Small intestine (tissue), 7 donors: ENCODE measurements at regions not wholly inside any gene's neighbourhood (a gene's known extent, or its start where the extent isn't known, plus 50 kb on each side); places are given as distances from the start of the nearest gene placed in this dataset.

ENCODE experiments used
- DNase-seq, 2 donors: peaks; one replicate each; pipeline versions ENCODE4 v3.0.0 to v3.0.0-alpha.2; 2013
- FAIRE-seq: peaks from 2 replicates; lab custom pipeline; 2012; peaks lifted over from hg19 to GRCh38; lab: Jason Lieb, UNC
- H3K27ac ChIP-seq, 3 donors: one replicate each; pipeline ENCODE4 v1.5.1; 2013; ENCODE audit warnings: low read length in 2 of 3, mild to moderate bottlenecking in 2 of 3, control low read depth in 1 of 3, inconsistent platforms in 1 of 3, low read depth in 1 of 3, moderate library complexity in 1 of 3
- H3K27me3 ChIP-seq, 3 donors: one replicate each; pipeline ENCODE4 v1.6.1; 2013; ENCODE audit warnings: low read length in 3 of 3, inconsistent platforms in 1 of 3; ENCODE audit not compliant: control insufficient read depth in 3 of 3, insufficient read depth in 3 of 3
- H3K36me3 ChIP-seq, 3 donors: one replicate each; pipeline ENCODE4 v1.6.1; 2013; ENCODE audit warnings: low read length in 3 of 3, inconsistent platforms in 1 of 3, low read depth in 1 of 3, mild to moderate bottlenecking in 1 of 3, moderate library complexity in 1 of 3; ENCODE audit not compliant: control insufficient read depth in 3 of 3, insufficient read depth in 2 of 3
- H3K4me1 ChIP-seq, 3 donors: one replicate each; pipeline ENCODE4 v1.6.1; 2013; ENCODE audit warnings: low read length in 2 of 3, inconsistent platforms in 1 of 3, low read depth in 1 of 3, mild to moderate bottlenecking in 1 of 3, moderate library complexity in 1 of 3; ENCODE audit not compliant: control insufficient read depth in 3 of 3, insufficient read depth in 2 of 3
- H3K4me3 ChIP-seq, 3 donors: one replicate each; pipeline ENCODE4 v1.5.1; 2013; ENCODE audit warnings: low read length in 3 of 3, control low read depth in 1 of 3, inconsistent platforms in 1 of 3, low read depth in 1 of 3, mild to moderate bottlenecking in 1 of 3, moderate library complexity in 1 of 3
- H3K9me3 ChIP-seq, 2 donors: one replicate each; pipeline ENCODE4 v1.6.1; 2013; ENCODE audit warnings: low read depth in 1 of 2, low read length in 1 of 2; ENCODE audit not compliant: control insufficient read depth in 2 of 2, insufficient read depth in 1 of 2
- WGBS, 3 donors: extraction: QIAGEN DNeasy Blood & Tissue Kit; methylation state at CpG; one replicate each; pipeline ENCODE4 v1.1.7; 2013; 5-methylcytosine and 5-hydroxymethylcytosine counted together
- donor health status: healthy with polysubstance abuse.
- donor health status: control.
- donor health status: control.
- donor health status: Bipolar disorder and iron deficiency.
- donor health status: healthy.

DNA sequence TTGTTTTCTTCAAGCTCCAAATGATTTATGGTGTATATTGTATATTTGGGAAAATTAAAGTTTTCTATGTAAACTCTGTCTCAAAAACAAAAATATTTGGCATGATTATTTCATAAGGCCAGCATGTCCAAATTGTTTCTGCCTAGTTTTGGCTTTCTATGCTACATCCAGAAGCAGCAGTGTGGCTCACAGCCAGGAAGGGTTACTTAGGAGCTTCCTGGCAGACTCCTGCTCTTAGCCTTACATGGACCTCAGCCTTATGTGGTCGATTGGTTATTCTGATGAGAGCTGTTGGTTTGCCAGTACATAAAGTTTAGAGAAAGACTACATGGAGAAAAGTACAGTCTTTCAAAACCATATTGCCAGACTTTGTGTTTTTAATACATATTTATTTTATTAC lies 297.7 kb upstream of the FAT3 start:
- WGBS, 3 donors, result 39 to 58% (median 50%) methylated on average over 1 of the region's 1 CpG
- Histone ChIP-seq H3K36me3 (no peaks in the 10 kb centered on the region), H3K4me1 (no peaks in the 10 kb centered on the region), H3K27ac (no peak overlapping the region), H3K9me3 (no peaks in the 10 kb centered on the region), H3K4me3 (no peak overlapping the region), H3K27me3 (no peaks in the 10 kb centered on the region)
- no peak for DNase-seq
- FAIRE-seq, result no peak

GRCh38 chr11:91922846-91923245 lies 301.8 kb upstream of the FAT3 start:
- Histone ChIP-seq H3K27ac (no peak overlapping the region), H3K36me3 (no peaks in the 10 kb centered on the region), H3K27me3 (no peaks in the 10 kb centered on the region), H3K9me3 (no peaks in the 10 kb centered on the region), H3K4me1 (no peaks in the 10 kb centered on the region), H3K4me3 (no peak overlapping the region)
- FAIRE-seq (no peak), DNase-seq (no peak)
- WGBS, 3 donors, result 76 to 90% (median 79%) methylated on average over 1 of the region's 1 CpG

DNA sequence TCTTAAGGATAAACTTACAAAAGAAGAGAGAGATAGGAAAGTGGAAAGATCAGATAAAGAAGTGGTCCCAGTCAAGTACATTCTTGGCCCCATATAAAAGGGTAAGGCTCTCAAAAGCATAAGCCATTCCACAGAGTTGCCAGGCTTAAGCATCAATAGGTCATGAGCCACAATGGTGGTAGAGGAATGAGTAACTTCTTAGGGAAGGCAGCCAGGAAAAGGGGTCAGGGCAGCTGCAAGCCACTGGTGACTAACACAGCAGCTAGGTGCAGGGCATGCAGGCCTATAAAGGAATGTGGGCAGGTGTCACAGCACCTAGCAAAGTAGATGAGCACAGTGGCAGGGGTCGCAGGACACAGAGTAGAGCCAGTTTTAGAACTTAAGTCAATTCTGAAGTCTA lies 302.6 kb upstream of the FAT3 start:
- Histone ChIP-seq H3K4me1 (no peaks in the 10 kb centered on the region), H3K36me3 (no peaks in the 10 kb centered on the region), H3K4me3 (no peak overlapping the region), H3K9me3 (no peaks in the 10 kb centered on the region), H3K27ac (no peak overlapping the region), H3K27me3 (no peaks in the 10 kb centered on the region)
- FAIRE-seq (no peak), DNase-seq (no peak)
- WGBS, 3 donors, result 57 to 73% (median 59%) methylated on average over 1 of the region's 1 CpG

GRCh38 chr11:91913407-91913806 lies 311.2 kb upstream of the FAT3 start:
- H3K27ac ChIP-seq, result no peak overlapping the region
- no peak overlapping the region for H3K4me3 ChIP-seq
- no peaks in the 10 kb centered on the region for H3K27me3 ChIP-seq
- H3K4me1 ChIP-seq, result no peaks in the 10 kb centered on the region
- FAIRE-seq (no peak), DNase-seq (no peak)
- no peaks in the 10 kb centered on the region for H3K9me3 ChIP-seq
- H3K36me3 ChIP-seq, result no peaks in the 10 kb centered on the region

DNA sequence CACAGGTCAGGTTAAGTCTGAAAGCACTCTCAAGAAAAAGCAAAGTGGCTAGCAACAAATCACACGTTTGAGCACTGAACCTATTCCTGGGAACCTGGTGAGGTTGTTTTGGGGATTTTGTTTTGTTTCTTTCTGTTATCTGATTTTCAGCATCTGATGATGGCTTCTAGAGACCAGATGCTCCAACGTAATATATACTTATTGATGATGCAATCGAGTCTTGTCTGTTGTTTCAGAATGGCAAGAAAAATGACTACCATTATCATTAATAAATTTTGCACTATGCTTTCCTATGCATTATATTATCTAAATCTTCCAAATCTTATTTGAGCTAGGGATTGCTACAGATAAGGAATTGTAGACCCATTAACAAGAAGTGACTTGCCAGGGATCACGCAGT lies 312.3 kb upstream of the FAT3 start:
- FAIRE-seq, result no peak
- DNase-seq, result no peak
- 72 to 74% (median 74%) methylated on average over 4 of the region's 4 CpGs for WGBS, 3 donors
- H3K4me1 ChIP-seq, result no peaks in the 10 kb centered on the region
- no peaks in the 10 kb centered on the region for H3K9me3 ChIP-seq
- H3K36me3 ChIP-seq, result no peaks in the 10 kb centered on the region
- H3K27ac ChIP-seq, result no peak overlapping the region
- no peak overlapping the region for H3K4me3 ChIP-seq
- H3K27me3 ChIP-seq, result no peaks in the 10 kb centered on the region

- Histone ChIP-seq H3K4me1 (peaks cover 0 to 3% (median 0%) of the 10 kb centered on the region in 3 donors), H3K9me3 (peaks cover 0 to 5% of the 10 kb centered on the region in 2 donors), H3K27me3 (no peaks in the 10 kb centered on the region), H3K36me3 (no peaks in the 10 kb centered on the region), H3K27ac (no peak overlapping the region), H3K4me3 (no peak overlapping the region)
- 74 to 81% (median 76%) methylated on average over 9 of the region's 9 CpGs for WGBS, 3 donors
- no peak for FAIRE-seq
- no peak for DNase-seq
Observed at GRCh38 chr11:91906871-91907624, 317.6 kb upstream of the FAT3 start.

DNA sequence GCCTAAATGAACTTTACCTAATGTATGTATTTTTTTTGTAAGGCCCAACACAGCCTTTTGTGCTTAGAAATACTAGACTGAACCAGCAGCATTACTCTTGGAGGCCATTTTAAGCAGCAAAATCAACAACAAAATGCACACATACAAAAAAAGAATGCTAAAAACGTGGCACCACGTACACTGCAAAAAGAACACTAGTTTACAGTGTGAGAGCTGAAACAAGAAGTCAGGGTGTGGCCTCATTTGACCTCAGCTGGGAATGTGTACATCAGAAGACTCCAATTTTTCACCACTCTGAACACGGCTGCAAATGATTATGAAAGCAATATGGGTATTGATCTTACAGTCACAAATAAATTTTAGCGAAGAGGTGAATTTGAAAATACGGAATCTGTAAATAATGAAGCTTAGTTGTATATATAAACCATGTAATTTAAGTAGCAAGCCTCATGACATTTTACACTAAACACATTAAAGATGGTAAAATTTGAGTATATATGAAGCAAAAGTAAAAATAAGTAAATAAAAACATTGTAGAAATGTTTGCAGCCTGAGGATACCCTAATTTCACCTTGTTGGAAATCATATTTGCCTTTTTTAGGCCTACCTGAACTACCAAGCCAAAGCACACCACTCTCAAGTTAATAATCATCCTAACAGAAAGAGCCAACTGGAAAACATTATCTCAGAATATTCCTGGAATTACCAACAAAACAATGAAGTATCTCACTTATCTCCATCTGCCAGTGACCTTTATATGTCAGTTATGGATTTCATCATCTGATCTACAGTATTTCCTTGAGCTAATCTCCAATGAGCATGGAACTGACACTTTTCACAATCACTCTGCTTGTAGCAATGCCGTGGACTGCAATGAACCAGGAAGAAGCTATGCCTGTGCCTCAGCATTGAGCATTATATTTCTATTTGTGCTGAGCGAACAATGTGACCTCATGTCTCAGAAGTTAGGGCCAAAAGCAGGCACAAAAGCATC lies 319.5 kb upstream of the FAT3 start:
- Histone ChIP-seq H3K4me3 (no peak overlapping the region), H3K4me1 (peaks cover 0 to 3% (median 0%) of the 10 kb centered on the region in 3 donors), H3K9me3 (peaks cover 0 to 5% of the 10 kb centered on the region in 2 donors), H3K36me3 (no peaks in the 10 kb centered on the region), H3K27ac (no peak overlapping the region), H3K27me3 (no peaks in the 10 kb centered on the region)
- FAIRE-seq (no peak), DNase-seq (peak in 1 of 2 donors; percentile 1)
- 71 to 79% (median 76%) methylated on average over 7 of the region's 7 CpGs for WGBS, 3 donors

GRCh38 chr11:91902312-91902711 lies 322.3 kb upstream of the FAT3 start:
- FAIRE-seq (no peak), DNase-seq (no peak)
- Histone ChIP-seq H3K4me3 (no peak overlapping the region), H3K27ac (no peak overlapping the region), H3K36me3 (no peaks in the 10 kb centered on the region), H3K4me1 (peaks cover 0 to 3% (median 0%) of the 10 kb centered on the region in 3 donors), H3K9me3 (peaks cover 0 to 5% of the 10 kb centered on the region in 2 donors), H3K27me3 (no peaks in the 10 kb centered on the region)
- WGBS, 3 donors, result 38 to 81% (median 45%) methylated on average over 1 of the region's 1 CpG
